Gastrocnemius medialis (tissue), 4 donors: ENCODE measurements at regions not wholly inside any gene's neighbourhood (a gene's known extent, or its start where the extent isn't known, plus 50 kb on each side); places are given as distances from the start of the nearest gene placed in this dataset.

ENCODE experiments used
- ATAC-seq, 2 donors: fragments of 150-250 bp; one replicate each; pipeline ENCODE4 v1.9.1; 2016
- DNase-seq, 2 donors: peaks; one replicate each; pipeline ENCODE4 v3.0.0-alpha.2; 2019
- H3K27ac ChIP-seq, 4 donors: fragments of 200-600 bp; sonication (generic); 1 replicate in 1 of 4; 2 replicates in 3 of 4; pipeline ENCODE4 v1.5.1; 2016 to 2018; ENCODE audit warnings: mild to moderate bottlenecking in 2 of 4, moderate library complexity in 1 of 4
- H3K27me3 ChIP-seq, 3 donors: fragments of 200-600 bp; sonication (generic) in 2 of 3; 1 replicate in 1 of 3; 2 replicates in 2 of 3; pipeline versions ENCODE4 v1.5.1 to v1.6.0; 2016 to 2019; ENCODE audit warnings: mild to moderate bottlenecking in 1 of 3, moderate library complexity in 1 of 3
- H3K36me3 ChIP-seq, 2 donors: fragments of 200-600 bp; sonication (generic) in 1 of 2; one replicate each; pipeline ENCODE4 v1.5.1; 2017 to 2018
- H3K4me1 ChIP-seq, 2 donors: fragments of 200-600 bp; sonication (generic) in 1 of 2; one replicate each; pipeline ENCODE4 v1.5.1; 2016 to 2017; ENCODE audit warnings: mild to moderate bottlenecking in 2 of 2
- H3K4me3 ChIP-seq, 4 donors: fragments of 200-600 bp; sonication (generic) in 3 of 4; 1 replicate in 1 of 4; 2 replicates in 3 of 4; pipeline ENCODE4 v1.5.1; 2016 to 2019; ENCODE audit warnings: mild to moderate bottlenecking in 2 of 4
- H3K9me3 ChIP-seq, 3 donors: fragments of 200-600 bp; sonication (generic) in 2 of 3; 1 replicate in 1 of 3; 2 replicates in 2 of 3; pipeline ENCODE4 v1.5.1; 2016 to 2019
- CTCF ChIP-seq, 5 experiments: fragments of 450-650 bp in 3 of 5; fragments of 200-600 bp in 2 of 5; sonication (generic) in 2 of 5; IDR thresholded peaks in 4 of 5; conservative IDR thresholded peaks in 1 of 5; 1 replicate in 4 of 5; 2 replicates in 1 of 5; pipeline ENCODE4 v1.5.1; 2016 to 2019; ENCODE audit warnings: antibody characterized with exemption in 5 of 5, mild to moderate bottlenecking in 3 of 5, moderate library complexity in 3 of 5
- POLR2A ChIP-seq, 2 donors: fragments of 450-650 bp; IDR thresholded peaks; one replicate each; pipeline ENCODE4 v1.6.1; 2017; ENCODE audit warnings: antibody characterized with exemption in 2 of 2, mild to moderate bottlenecking in 2 of 2, moderate library complexity in 2 of 2
- in situ Hi-C, 4 donors: fragments of 200-750 bp; cut with MboI; loops; one replicate each; pipeline versions ENCODE4 v1.15.0 to v1.8.0; 2017; ENCODE audit warnings: low sequenced_read_pairs in 4 of 4
- intact Hi-C: fragments of 100-400 bp; cut with DNase I; formaldehyde crosslinking; loops from one replicate; pipeline ENCODE4 v1.15.1; 2023; ENCODE audit warnings: low total_unique reads

- ATAC-seq (no peak), DNase-seq (no peak)
- no peaks in the 10 kb centered on the region for H3K27me3 ChIP-seq
- H3K9me3 ChIP-seq, result no peaks in the 10 kb centered on the region
- H3K36me3 ChIP-seq, result no peaks in the 10 kb centered on the region
- intact Hi-C loops, result no loop called here
- no peak for TF ChIP-seq POLR2A (IDR thresholded peaks at IDR 0.05)
- no peak for TF ChIP-seq CTCF (IDR thresholded peaks at IDR 0.05 in 4 of 5, conservative IDR thresholded peaks at IDR 0.05 in 1 of 5)
- H3K27ac ChIP-seq, result no peak overlapping the region
- in situ Hi-C loops, result no loop called here
- H3K4me1 ChIP-seq, result no peaks in the 10 kb centered on the region
- no peak overlapping the region for H3K4me3 ChIP-seq
Measured at GRCh38 chr1:238138059-238138626, 247.4 kb upstream of the ZP4 start.

GRCh38 chr1:238135708-238136664 lies 245.3 kb upstream of the ZP4 start:
- intact Hi-C loops, result no loop called here
- in situ Hi-C loops, result no loop called here
- TF ChIP-seq CTCF (IDR thresholded peaks at IDR 0.05 in 4 of 5, conservative IDR thresholded peaks at IDR 0.05 in 1 of 5) (no peak), POLR2A (IDR thresholded peaks at IDR 0.05) (no peak)

GRCh38 chr1:238129677-238130076 lies 239.0 kb upstream of the ZP4 start:
- intact Hi-C loops (no loop called here), in situ Hi-C loops (no loop called here)
- Histone ChIP-seq H3K27ac (no peak overlapping the region), H3K4me3 (no peak overlapping the region), H3K36me3 (no peaks in the 10 kb centered on the region), H3K27me3 (no peaks in the 10 kb centered on the region), H3K4me1 (no peaks in the 10 kb centered on the region), H3K9me3 (no peaks in the 10 kb centered on the region)
- ATAC-seq (no peak), DNase-seq (no peak)
- no peak for TF ChIP-seq POLR2A (IDR thresholded peaks at IDR 0.05)

More at GRCh38 chr1:238135708-238136664, 245.3 kb upstream of the ZP4 start:
- H3K4me3 ChIP-seq, result no peak overlapping the region
- no peaks in the 10 kb centered on the region for H3K36me3 ChIP-seq
- no peaks in the 10 kb centered on the region for H3K9me3 ChIP-seq
- H3K27me3 ChIP-seq, result no peaks in the 10 kb centered on the region
- no peak overlapping the region for H3K27ac ChIP-seq
- H3K4me1 ChIP-seq, result no peaks in the 10 kb centered on the region
- DNase-seq, result no peak
- no peak for ATAC-seq

- no peak for TF ChIP-seq POLR2A (IDR thresholded peaks at IDR 0.05)
- TF ChIP-seq CTCF (IDR thresholded peaks at IDR 0.05 in 4 of 5, conservative IDR thresholded peaks at IDR 0.05 in 1 of 5), result no peak
- DNase-seq (no peak), ATAC-seq (no peak)
- intact Hi-C loops, result no loop called here
- Histone ChIP-seq H3K4me1 (no peaks in the 10 kb centered on the region), H3K27ac (no peak overlapping the region), H3K4me3 (no peak overlapping the region), H3K9me3 (no peaks in the 10 kb centered on the region), H3K36me3 (no peaks in the 10 kb centered on the region), H3K27me3 (no peaks in the 10 kb centered on the region)
- in situ Hi-C loops, result no loop called here
Measured at GRCh38 chr1:238123201-238123600, 232.5 kb upstream of the ZP4 start.

- intact Hi-C loops (no loop called here), in situ Hi-C loops (no loop called here)
- ATAC-seq (no peak), DNase-seq (no peak)
- H3K36me3 ChIP-seq, result no peaks in the 10 kb centered on the region
- no peaks in the 10 kb centered on the region for H3K27me3 ChIP-seq
- H3K9me3 ChIP-seq, result no peaks in the 10 kb centered on the region
- H3K4me1 ChIP-seq, result no peaks in the 10 kb centered on the region
- no peak for TF ChIP-seq POLR2A (IDR thresholded peaks at IDR 0.05)
- no peak for TF ChIP-seq CTCF (IDR thresholded peaks at IDR 0.05 in 4 of 5, conservative IDR thresholded peaks at IDR 0.05 in 1 of 5)
- no peak overlapping the region for H3K4me3 ChIP-seq
- H3K27ac ChIP-seq, result no peak overlapping the region
Measured at GRCh38 chr1:238119861-238120260, 229.1 kb upstream of the ZP4 start.
